GM18505 (cell line): ENCODE measurements at regions not wholly inside any gene's neighbourhood (a gene's known extent, or its start where the extent isn't known, plus 50 kb on each side); places are given as distances from the start of the nearest gene placed in this dataset.
"Not testable (repeated sequence)": the region's sequence is repeated elsewhere in the genome, so short reads cannot be mapped to it uniquely, and the experiment has no call there.

Experiments used
- ATAC-seq: cut with Tn5 transposase; IDR thresholded peaks from one replicate; pipeline ENCODE4 v1.9.1; 2021; ENCODE audit not compliant: unreplicated experiment
- POLR2A ChIP-seq: IDR thresholded peaks from 4 replicates; pipeline ENCODE4 v1.6.1; 2011; ENCODE audit warnings: borderline replicate concordance; ENCODE audit not compliant: insufficient read depth, insufficient read length; ENCODE audit errors: extremely low read depth

- no peak for TF ChIP-seq POLR2A
- no peak for ATAC-seq
Measured at GRCh38 chr11:91086028-91086427, 863.2 kb upstream of the CHORDC1 start.

GRCh38 chr11:91082255-91082654, 859.4 kb upstream of the CHORDC1 start:
- no peak for TF ChIP-seq POLR2A
- ATAC-seq: no peak

GRCh38 chr11:91081440-91082043, 858.7 kb upstream of the CHORDC1 start:
- ATAC-seq: no peak
- TF ChIP-seq POLR2A: no peak

- no peak for TF ChIP-seq POLR2A
- ATAC-seq: no peak
Measured at GRCh38 chr11:91078221-91078620, 855.4 kb upstream of the CHORDC1 start.

GRCh38 chr11:91075032-91075695, 852.3 kb upstream of the CHORDC1 start:
- no peak for ATAC-seq
- TF ChIP-seq POLR2A: no peak

- no peak for TF ChIP-seq POLR2A
- ATAC-seq: no peak
Measured at GRCh38 chr11:91067666-91068065, 844.8 kb upstream of the CHORDC1 start.

- ATAC-seq: no peak
- no peak for TF ChIP-seq POLR2A
Measured at GRCh38 chr11:91066456-91067047, 843.7 kb upstream of the CHORDC1 start.

GRCh38 chr11:91063399-91063798, 840.5 kb upstream of the CHORDC1 start:
- not testable (repeated sequence) for ATAC-seq

- no peak for TF ChIP-seq POLR2A
- no peak for ATAC-seq
Measured at GRCh38 chr11:91047882-91048281, 825.0 kb upstream of the CHORDC1 start.

- ATAC-seq: no peak
- no peak for TF ChIP-seq POLR2A
Measured at GRCh38 chr11:91046261-91046660, 823.4 kb upstream of the CHORDC1 start.

GRCh38 chr11:91041626-91042025, 818.8 kb upstream of the CHORDC1 start:
- ATAC-seq: no peak
- no peak for TF ChIP-seq POLR2A

GRCh38 chr11:91023731-91024130, 800.9 kb upstream of the CHORDC1 start:
- TF ChIP-seq POLR2A: no peak
- no peak for ATAC-seq

GRCh38 chr11:91011503-91011902, 788.7 kb upstream of the CHORDC1 start:
- ATAC-seq: no peak
- TF ChIP-seq POLR2A: no peak

- no peak for ATAC-seq
- TF ChIP-seq POLR2A: no peak
Measured at GRCh38 chr11:91005458-91005857, 782.6 kb upstream of the CHORDC1 start.
